Right lobe of liver (tissue), 4 donors: ENCODE measurements at regions not wholly inside any gene's neighbourhood (a gene's known extent, or its start where the extent isn't known, plus 50 kb on each side); places are given as distances from the start of the nearest gene placed in this dataset.

Experiments used
- CTCF ChIP-seq, 4 donors: fragments of 200-600 bp in 3 of 4; fragments of 450-650 bp in 1 of 4; IDR thresholded peaks; one replicate each; pipeline versions ENCODE4 v1.5.1 to v1.8.0; 2016 to 2022; ENCODE audit warnings: antibody characterized with exemption in 4 of 4, mild to moderate bottlenecking in 2 of 4
- POLR2A ChIP-seq: fragments of 450-650 bp; IDR thresholded peaks from one replicate; pipeline ENCODE4 v1.6.1; 2017; ENCODE audit warnings: antibody characterized with exemption, mild to moderate bottlenecking
- donor health status: DM: no; HTN: no; CAD: no.
- donor health status: DM: no; HTN: no; CAD: no.
- donor health status: DM: no; HTN: yes; CAD: no.

DNA sequence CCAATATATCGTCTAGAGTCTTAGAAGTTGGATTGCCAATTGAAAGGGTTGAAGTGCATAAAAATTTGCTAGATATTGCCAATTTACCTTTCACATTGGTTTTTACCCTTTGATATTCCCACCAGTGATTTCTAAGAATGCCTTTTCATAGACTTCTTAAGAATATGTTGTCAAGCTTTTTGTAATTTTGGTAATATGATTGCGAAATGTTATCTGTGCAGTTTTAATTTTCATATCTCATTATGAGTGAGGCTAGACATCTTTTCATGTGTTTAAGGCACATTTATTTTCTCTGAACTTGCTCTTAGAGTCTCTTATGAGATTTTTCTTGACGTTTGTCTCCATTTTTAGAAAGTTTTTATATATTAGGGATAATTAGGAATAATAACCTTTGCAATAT is 567.2 kb downstream of the CCSER2 start:
- TF ChIP-seq POLR2A: no peak
- no peak for TF ChIP-seq CTCF (IDR thresholded peaks at IDR 0.05)
